ENCODE measurements at regions not wholly inside any gene's neighbourhood (a gene's known extent, or its start where the extent isn't known, plus 50 kb on each side); places are given as distances from the start of the nearest gene placed in this dataset.

DNA sequence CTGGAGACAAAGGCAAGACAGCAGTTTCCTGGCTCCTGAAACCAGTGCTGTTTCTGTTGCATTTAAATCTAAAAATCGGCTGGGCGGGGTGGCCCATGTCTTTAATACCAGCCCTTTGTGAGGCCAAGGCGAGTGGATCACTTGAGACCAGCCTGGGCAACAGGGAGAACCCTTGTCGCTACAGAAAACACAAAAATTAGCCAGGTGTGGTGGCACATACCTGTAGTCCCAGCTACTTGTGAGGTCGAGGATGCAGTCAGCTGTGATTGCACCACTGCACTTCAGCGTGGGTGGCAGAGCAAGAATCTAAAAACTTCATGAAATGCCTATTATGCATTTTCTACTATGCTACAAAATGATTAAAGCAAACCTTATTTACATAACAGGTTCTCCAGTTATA lies 205.4 kb upstream of the ITM2A start:
- TF ChIP-seq BHLHE40 (IDR thresholded peaks at IDR 0.05; ENCODE audit: low read depth, low read length) (no peak), CTCF (IDR thresholded peaks at IDR 0.05) (no peak), JUN (IDR thresholded peaks at IDR 0.05) (no peak), RNF2 (IDR thresholded peaks at IDR 0.05; ENCODE audit: borderline replicate concordance, low read depth) (no peak), RCOR1 (IDR thresholded peaks at IDR 0.05; ENCODE audit: low read depth, low read length) (no peak), POLR2A (IDR thresholded peaks at IDR 0.05; ENCODE audit: low read length) (no peak)

Measured in A549 (cell line).